ENCODE measurements at regions not wholly inside any gene's neighbourhood (a gene's known extent, or its start where the extent isn't known, plus 50 kb on each side); places are given as distances from the start of the nearest gene placed in this dataset.

DNA sequence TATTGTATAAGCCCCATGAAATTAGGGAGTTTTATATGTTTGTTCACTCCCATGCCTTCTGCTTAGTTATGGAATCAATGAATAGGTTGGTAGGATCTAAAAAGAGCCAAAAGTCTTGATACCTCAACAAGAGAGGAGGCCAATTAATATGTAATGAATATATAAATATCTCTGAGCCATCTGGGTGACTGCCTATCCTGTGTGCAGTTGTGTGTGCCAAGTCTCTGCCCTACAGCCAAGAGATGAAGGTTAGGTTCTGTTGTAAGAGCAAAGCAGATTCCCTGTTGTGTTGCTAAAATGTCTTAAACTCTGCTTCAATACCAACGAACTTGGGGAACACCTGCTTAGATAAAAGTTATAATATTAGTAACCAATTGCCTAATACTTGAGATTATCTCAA lies 61.8 kb upstream of the GORAB start:
- ATAC-seq (no peak), DNase-seq (ENCODE audit: extremely low read depth in 1 of 4, low spot score in 3 of 4) (no peak), FAIRE-seq (no peak)
- TF ChIP-seq, protein P1, sequence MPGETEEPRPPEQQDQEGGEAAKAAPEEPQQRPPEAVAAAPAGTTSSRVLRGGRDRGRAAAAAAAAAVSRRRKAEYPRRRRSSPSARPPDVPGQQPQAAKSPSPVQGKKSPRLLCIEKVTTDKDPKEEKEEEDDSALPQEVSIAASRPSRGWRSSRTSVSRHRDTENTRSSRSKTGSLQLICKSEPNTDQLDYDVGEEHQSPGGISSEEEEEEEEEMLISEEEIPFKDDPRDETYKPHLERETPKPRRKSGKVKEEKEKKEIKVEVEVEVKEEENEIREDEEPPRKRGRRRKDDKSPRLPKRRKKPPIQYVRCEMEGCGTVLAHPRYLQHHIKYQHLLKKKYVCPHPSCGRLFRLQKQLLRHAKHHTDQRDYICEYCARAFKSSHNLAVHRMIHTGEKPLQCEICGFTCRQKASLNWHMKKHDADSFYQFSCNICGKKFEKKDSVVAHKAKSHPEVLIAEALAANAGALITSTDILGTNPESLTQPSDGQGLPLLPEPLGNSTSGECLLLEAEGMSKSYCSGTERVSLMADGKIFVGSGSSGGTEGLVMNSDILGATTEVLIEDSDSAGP (CRISPR knock-in tag; IDR thresholded peaks at IDR 0.05) = no peak
- no peak for TF ChIP-seq MEF2A (IDR thresholded peaks at IDR 0.05; ENCODE audit: control insufficient read depth, low read depth, low read length)
- no peak for TF ChIP-seq MCM3 (IDR thresholded peaks at IDR 0.05)
- TF ChIP-seq, protein P2, sequence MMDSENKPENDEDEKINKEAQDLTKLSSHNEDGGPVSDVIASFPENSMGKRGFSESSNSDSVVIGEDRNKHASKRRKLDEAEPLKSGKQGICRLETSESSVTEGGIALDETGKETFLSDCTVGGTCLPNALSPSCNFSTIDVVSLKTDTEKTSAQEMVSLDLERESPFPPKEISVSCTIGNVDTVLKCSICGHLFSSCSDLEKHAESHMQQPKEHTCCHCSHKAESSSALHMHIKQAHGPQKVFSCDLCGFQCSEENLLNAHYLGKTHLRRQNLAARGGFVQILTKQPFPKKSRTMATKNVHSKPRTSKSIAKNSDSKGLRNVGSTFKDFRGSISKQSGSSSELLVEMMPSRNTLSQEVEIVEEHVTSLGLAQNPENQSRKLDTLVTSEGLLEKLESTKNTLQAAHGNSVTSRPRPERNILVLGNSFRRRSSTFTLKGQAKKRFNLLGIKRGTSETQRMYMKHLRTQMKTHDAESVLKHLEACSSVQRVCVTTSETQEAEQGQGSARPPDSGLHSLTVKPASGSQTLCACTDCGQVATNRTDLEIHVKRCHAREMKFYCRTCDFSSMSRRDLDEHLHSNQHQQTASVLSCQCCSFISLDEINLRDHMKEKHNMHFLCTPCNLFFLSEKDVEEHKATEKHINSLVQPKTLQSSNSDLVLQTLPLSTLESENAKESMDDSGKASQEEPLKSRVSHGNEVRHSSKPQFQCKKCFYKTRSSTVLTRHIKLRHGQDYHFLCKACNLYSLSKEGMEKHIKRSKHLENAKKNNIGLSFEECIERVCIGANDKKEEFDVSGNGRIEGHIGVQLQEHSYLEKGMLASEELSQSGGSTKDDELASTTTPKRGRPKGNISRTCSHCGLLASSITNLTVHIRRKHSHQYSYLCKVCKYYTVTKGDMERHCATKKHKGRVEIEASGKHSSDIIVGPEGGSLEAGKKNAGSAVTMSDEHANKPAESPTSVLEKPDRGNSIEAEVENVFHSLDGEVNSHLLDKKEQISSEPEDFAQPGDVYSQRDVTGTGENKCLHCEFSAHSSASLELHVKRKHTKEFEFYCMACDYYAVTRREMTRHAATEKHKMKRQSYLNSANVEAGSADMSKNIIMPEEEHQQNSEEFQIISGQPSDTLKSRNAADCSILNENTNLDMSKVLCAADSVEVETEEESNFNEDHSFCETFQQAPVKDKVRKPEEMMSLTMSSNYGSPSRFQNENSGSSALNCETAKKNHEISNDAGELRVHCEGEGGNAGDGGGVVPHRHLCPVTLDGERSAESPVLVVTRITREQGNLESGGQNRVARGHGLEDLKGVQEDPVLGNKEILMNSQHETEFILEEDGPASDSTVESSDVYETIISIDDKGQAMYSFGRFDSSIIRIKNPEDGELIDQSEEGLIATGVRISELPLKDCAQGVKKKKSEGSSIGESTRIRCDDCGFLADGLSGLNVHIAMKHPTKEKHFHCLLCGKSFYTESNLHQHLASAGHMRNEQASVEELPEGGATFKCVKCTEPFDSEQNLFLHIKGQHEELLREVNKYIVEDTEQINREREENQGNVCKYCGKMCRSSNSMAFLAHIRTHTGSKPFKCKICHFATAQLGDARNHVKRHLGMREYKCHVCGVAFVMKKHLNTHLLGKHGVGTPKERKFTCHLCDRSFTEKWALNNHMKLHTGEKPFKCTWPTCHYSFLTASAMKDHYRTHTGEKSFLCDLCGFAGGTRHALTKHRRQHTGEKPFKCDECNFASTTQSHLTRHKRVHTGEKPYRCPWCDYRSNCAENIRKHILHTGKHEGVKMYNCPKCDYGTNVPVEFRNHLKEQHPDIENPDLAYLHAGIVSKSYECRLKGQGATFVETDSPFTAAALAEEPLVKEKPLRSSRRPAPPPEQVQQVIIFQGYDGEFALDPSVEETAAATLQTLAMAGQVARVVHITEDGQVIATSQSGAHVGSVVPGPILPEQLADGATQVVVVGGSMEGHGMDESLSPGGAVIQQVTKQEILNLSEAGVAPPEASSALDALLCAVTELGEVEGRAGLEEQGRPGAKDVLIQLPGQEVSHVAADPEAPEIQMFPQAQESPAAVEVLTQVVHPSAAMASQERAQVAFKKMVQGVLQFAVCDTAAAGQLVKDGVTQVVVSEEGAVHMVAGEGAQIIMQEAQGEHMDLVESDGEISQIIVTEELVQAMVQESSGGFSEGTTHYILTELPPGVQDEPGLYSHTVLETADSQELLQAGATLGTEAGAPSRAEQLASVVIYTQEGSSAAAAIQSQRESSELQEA (IDR thresholded peaks at IDR 0.05; ENCODE audit: low read depth) = no peak
- TF ChIP-seq, protein P3, sequence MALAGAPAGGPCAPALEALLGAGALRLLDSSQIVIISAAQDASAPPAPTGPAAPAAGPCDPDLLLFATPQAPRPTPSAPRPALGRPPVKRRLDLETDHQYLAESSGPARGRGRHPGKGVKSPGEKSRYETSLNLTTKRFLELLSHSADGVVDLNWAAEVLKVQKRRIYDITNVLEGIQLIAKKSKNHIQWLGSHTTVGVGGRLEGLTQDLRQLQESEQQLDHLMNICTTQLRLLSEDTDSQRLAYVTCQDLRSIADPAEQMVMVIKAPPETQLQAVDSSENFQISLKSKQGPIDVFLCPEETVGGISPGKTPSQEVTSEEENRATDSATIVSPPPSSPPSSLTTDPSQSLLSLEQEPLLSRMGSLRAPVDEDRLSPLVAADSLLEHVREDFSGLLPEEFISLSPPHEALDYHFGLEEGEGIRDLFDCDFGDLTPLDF (CRISPR knock-in tag; IDR thresholded peaks at IDR 0.05) = no peak
- Histone ChIP-seq H3K36me3 (ENCODE audit: control insufficient read depth, insufficient read depth, low read length) (no peaks in the 10 kb centered on the region), H3K4me3 (no peak overlapping the region), H4K20me1 (replicated peaks; ENCODE audit: control insufficient read depth, insufficient read depth, low read length) (no peaks in the 10 kb centered on the region), H3K9me1 (ENCODE audit: control insufficient read depth, insufficient read depth, low read length) (no peaks in the 10 kb centered on the region), H2AFZ (ENCODE audit: low read depth, low read length) (no peak overlapping the region), H3K27ac (ENCODE audit: extremely low read depth, low read depth, low read length) (no peak overlapping the region), H3K4me2 (ENCODE audit: insufficient read depth, low read length) (no peak overlapping the region), H3K4me1 (replicated peaks in 1 of 2; ENCODE audit: control insufficient read depth in 2 of 2, insufficient read depth in 2 of 2, low read length in 2 of 2) (no peaks in the 10 kb centered on the region), H3K9me3 (replicated peaks; ENCODE audit: control insufficient read depth, insufficient read depth, low read depth, low read length) (no peaks in the 10 kb centered on the region), H3K79me2 (ENCODE audit: control insufficient read depth, insufficient read depth, low read length) (no peaks in the 10 kb centered on the region), H3K27me3 (ENCODE audit: control insufficient read depth in 2 of 2, insufficient read depth in 2 of 2, low read length in 2 of 2) (no peaks in the 10 kb centered on the region), H3K9ac (ENCODE audit: insufficient read depth in 1 of 2, low read depth in 2 of 2, low read length in 2 of 2) (no peak overlapping the region)
- BruUV-seq (replicated peaks) = no TSS peak
- in situ Hi-C loops (cut with MboI) = no loop called here
- intact Hi-C loops (cut with micrococcal nuclease) = no loop called here
- CTCF ChIA-PET (ENCODE audit: low intra/inter-chr PET ratio) = no interaction called here
- 0% methylated on average over 1 of the region's 1 CpG for WGBS (ENCODE audit: insufficient coverage, low coverage, missing lambda C conversion rate)
- POLR2A ChIA-PET = no interaction called here
